Neural progenitor cell (in vitro differentiated cells): ENCODE measurements at regions not wholly inside any gene's neighbourhood (a gene's known extent, or its start where the extent isn't known, plus 50 kb on each side); places are given as distances from the start of the nearest gene placed in this dataset.

ENCODE experiments used
- DNase-seq: peaks from one replicate; pipeline ENCODE4 v3.0.0-alpha.2; 2016; ENCODE audit warnings: low spot score
- H2AFZ ChIP-seq: fragments of 200-600 bp; sonication (generic); replicated peaks from 2 replicates; pipeline ENCODE4 v1.6.1; 2016; ENCODE audit warnings: antibody characterized with exemption
- H3F3A ChIP-seq: fragments of 200-600 bp; sonication (generic); 2 replicates; pipeline ENCODE4 v1.6.1; 2016; ENCODE audit warnings: antibody characterized with exemption, low read depth
- H3K27ac ChIP-seq: fragments of 200-600 bp; sonication (generic); 2 replicates; pipeline ENCODE4 v1.5.1; 2016; ENCODE audit warnings: mild to moderate bottlenecking
- H3K27me3 ChIP-seq: fragments of 200-600 bp; sonication (generic); 2 replicates; pipeline ENCODE4 v1.6.1; 2016; ENCODE audit warnings: mild to moderate bottlenecking, moderate library complexity
- H3K36me3 ChIP-seq: fragments of 200-600 bp; sonication (generic); 2 replicates; pipeline ENCODE4 v1.5.1; 2016
- H3K4me1 ChIP-seq: fragments of 200-600 bp; sonication (generic); 2 replicates; pipeline ENCODE4 v1.6.1; 2016; ENCODE audit warnings: mixed run types
- H3K4me2 ChIP-seq: fragments of 200-600 bp; sonication (generic); 2 replicates; pipeline ENCODE4 v1.6.1; 2016
- H3K4me3 ChIP-seq: fragments of 200-600 bp; sonication (generic); 2 replicates; pipeline ENCODE4 v1.5.1; 2016
- H3K79me2 ChIP-seq: fragments of 200-600 bp; sonication (generic); 2 replicates; pipeline ENCODE4 v1.6.1; 2016; ENCODE audit warnings: low read depth
- H3K9ac ChIP-seq: fragments of 200-600 bp; sonication (generic); 2 replicates; pipeline ENCODE4 v1.6.1; 2016
- H3K9me3 ChIP-seq: fragments of 200-600 bp; sonication (generic); 2 replicates; pipeline ENCODE4 v1.5.1; 2016; ENCODE audit warnings: low read depth
- H4K20me1 ChIP-seq: fragments of 200-600 bp; sonication (generic); 2 replicates; pipeline ENCODE4 v1.6.1; 2016; ENCODE audit warnings: low read depth
- H3K27ac Mint-ChIP-seq: 3 replicates; pipeline ENCODE4 v1.8.0; 2021; ENCODE audit warnings: mixed read lengths
- H3K27me3 Mint-ChIP-seq: 2 replicates; pipeline ENCODE4 v1.8.0; 2022; ENCODE audit warnings: low read depth, mild to moderate bottlenecking, inconsistent platforms, moderate library complexity, mixed read lengths; ENCODE audit not compliant: insufficient read depth
- H3K36me3 Mint-ChIP-seq: 3 replicates; pipeline ENCODE4 v1.8.0; 2021; ENCODE audit warnings: mixed read lengths
- H3K4me1 Mint-ChIP-seq: 3 replicates; pipeline ENCODE4 v1.8.0; 2021; ENCODE audit warnings: mixed read lengths
- H3K4me3 Mint-ChIP-seq: 3 replicates; pipeline ENCODE4 v1.8.0; 2021; ENCODE audit warnings: mild to moderate bottlenecking, moderate library complexity, mixed read lengths
- H3K9me3 Mint-ChIP-seq: 3 replicates; pipeline ENCODE4 v1.8.0; 2020; ENCODE audit warnings: mixed read lengths
- EZH2 ChIP-seq: fragments of 200-600 bp; sonication (generic); IDR thresholded peaks from 2 replicates; pipeline ENCODE4 v1.6.1; 2017; ENCODE audit warnings: antibody characterized with exemption, mild to moderate bottlenecking, moderate library complexity
- EZH2phosphoT487 ChIP-seq: fragments of 200-600 bp; sonication (generic); IDR thresholded peaks from 2 replicates; pipeline ENCODE4 v1.6.1; 2017; ENCODE audit warnings: antibody characterized with exemption
- TF ChIP-seq, protein P1 (sequence below): fragments of 200-600 bp; sonication (generic); IDR thresholded peaks from 2 replicates; pipeline ENCODE4 v1.5.1; 2017; ENCODE audit warnings: antibody characterized with exemption, mild to moderate bottlenecking

DNA sequence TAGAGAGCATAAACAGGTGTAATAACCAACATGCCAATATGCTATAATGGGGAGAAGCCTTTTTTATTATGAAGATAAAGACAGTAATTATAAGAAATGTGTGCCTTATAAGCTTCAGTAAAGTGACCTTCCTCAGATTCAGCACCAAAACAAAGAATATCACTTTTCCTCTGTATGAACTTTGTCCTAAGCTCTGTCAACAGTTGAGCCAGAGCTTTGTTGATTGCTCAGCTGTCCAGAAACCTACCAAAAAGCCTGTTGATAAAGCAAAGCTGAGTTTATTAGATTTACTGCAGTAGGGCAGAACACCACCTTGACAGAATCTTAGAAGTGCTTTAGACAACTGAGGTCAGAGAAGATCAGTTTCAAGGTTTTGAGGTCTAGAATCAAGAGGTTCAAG, 635.3 kb downstream of the EDEM1 start:
- no peak for TF ChIP-seq EZH2phosphoT487
- TF ChIP-seq EZH2: no peak
- TF ChIP-seq, protein P1, sequence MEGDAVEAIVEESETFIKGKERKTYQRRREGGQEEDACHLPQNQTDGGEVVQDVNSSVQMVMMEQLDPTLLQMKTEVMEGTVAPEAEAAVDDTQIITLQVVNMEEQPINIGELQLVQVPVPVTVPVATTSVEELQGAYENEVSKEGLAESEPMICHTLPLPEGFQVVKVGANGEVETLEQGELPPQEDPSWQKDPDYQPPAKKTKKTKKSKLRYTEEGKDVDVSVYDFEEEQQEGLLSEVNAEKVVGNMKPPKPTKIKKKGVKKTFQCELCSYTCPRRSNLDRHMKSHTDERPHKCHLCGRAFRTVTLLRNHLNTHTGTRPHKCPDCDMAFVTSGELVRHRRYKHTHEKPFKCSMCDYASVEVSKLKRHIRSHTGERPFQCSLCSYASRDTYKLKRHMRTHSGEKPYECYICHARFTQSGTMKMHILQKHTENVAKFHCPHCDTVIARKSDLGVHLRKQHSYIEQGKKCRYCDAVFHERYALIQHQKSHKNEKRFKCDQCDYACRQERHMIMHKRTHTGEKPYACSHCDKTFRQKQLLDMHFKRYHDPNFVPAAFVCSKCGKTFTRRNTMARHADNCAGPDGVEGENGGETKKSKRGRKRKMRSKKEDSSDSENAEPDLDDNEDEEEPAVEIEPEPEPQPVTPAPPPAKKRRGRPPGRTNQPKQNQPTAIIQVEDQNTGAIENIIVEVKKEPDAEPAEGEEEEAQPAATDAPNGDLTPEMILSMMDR: no peak

DNA sequence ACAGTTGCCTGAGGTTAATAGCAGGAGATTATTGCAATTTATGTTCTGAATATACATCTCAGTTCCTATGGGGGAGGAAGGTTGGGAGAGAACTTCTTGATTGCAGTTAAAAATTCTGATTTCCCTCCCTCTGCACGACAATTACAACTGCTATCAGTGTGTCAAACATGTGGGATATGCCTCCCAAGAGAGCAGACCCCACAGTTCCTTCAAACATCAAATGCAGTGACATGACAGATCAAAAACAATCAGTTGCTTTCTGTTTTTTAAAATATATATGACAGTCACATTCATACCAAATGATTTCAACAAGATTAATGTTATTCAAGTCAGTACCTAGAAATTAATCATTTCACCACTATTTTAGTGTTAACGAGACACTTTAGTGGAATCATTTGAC, 639.0 kb downstream of the EDEM1 start:
- no peaks in the 10 kb centered on the region for H3K27me3 ChIP-seq
- no peaks in the 10 kb centered on the region for H3K4me1 ChIP-seq
- no peaks in the 10 kb centered on the region for H3K36me3 Mint-ChIP-seq
- TF ChIP-seq EZH2phosphoT487 (no peak), EZH2 (no peak)
- TF ChIP-seq, protein P1: no peak
- H3K27ac Mint-ChIP-seq: no peak overlapping the region
- no peaks in the 10 kb centered on the region for H3F3A ChIP-seq
- H4K20me1 ChIP-seq: no peaks in the 10 kb centered on the region
- H3K36me3 ChIP-seq: no peaks in the 10 kb centered on the region
- H3K4me1 Mint-ChIP-seq: no peaks in the 10 kb centered on the region
- no peak overlapping the region for H3K4me2 ChIP-seq
- no peak overlapping the region for H3K9ac ChIP-seq
- H3K4me3 ChIP-seq: no peak overlapping the region
- H3K4me3 Mint-ChIP-seq: no peak overlapping the region
- no peaks in the 10 kb centered on the region for H3K79me2 ChIP-seq
- no peak overlapping the region for H2AFZ ChIP-seq
- H3K9me3 ChIP-seq: no peaks in the 10 kb centered on the region
- H3K27me3 Mint-ChIP-seq: no peaks in the 10 kb centered on the region
- H3K27ac ChIP-seq: no peak overlapping the region
- no peak for DNase-seq
- no peaks in the 10 kb centered on the region for H3K9me3 Mint-ChIP-seq

More for the DNA sequence above, 635.3 kb downstream of the EDEM1 start:
- Mint-ChIP-seq H3K27me3 (no peaks in the 10 kb centered on the region), H3K4me1 (no peaks in the 10 kb centered on the region), H3K4me3 (no peak overlapping the region), H3K9me3 (no peaks in the 10 kb centered on the region), H3K36me3 (no peaks in the 10 kb centered on the region), H3K27ac (no peak overlapping the region)
- Histone ChIP-seq H2AFZ (no peak overlapping the region), H3F3A (no peaks in the 10 kb centered on the region), H3K27me3 (no peaks in the 10 kb centered on the region), H3K36me3 (no peaks in the 10 kb centered on the region), H3K4me2 (no peak overlapping the region), H3K9ac (no peak overlapping the region), H3K4me3 (no peak overlapping the region), H4K20me1 (no peaks in the 10 kb centered on the region), H3K79me2 (no peaks in the 10 kb centered on the region), H3K9me3 (no peaks in the 10 kb centered on the region), H3K27ac (no peak overlapping the region), H3K4me1 (no peaks in the 10 kb centered on the region)
- no peak for DNase-seq

DNA sequence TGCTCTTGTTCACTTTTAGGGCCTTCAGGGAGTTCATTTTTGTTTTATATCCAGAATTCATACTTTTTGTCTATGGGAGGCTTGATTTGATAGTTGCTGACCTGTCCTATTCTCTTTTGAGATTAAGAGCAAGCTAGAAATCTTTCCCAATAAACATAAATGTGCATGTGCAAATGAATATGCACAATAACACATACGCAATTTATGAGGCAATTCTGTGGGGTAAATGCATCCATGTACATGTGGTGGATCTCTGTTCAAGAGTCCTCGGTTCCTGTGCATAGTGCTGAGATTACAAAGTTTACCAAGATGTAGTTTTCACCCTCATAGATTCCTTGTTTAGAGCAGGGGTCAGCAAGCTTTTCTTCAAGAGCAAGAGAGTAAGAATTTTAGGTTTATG, 640.7 kb downstream of the EDEM1 start:
- Histone ChIP-seq H3K9me3 (no peaks in the 10 kb centered on the region), H3K79me2 (no peaks in the 10 kb centered on the region), H3K9ac (no peak overlapping the region), H2AFZ (no peak overlapping the region), H3K4me3 (no peak overlapping the region), H3K27me3 (no peaks in the 10 kb centered on the region), H4K20me1 (no peaks in the 10 kb centered on the region), H3K27ac (no peak overlapping the region), H3K36me3 (no peaks in the 10 kb centered on the region), H3K4me2 (no peak overlapping the region), H3F3A (no peaks in the 10 kb centered on the region), H3K4me1 (no peaks in the 10 kb centered on the region)
- no peak for TF ChIP-seq EZH2
- TF ChIP-seq, protein P1: no peak
- TF ChIP-seq EZH2phosphoT487: no peak
- no peaks in the 10 kb centered on the region for H3K9me3 Mint-ChIP-seq
- no peaks in the 10 kb centered on the region for H3K36me3 Mint-ChIP-seq
- DNase-seq: no peak
- no peaks in the 10 kb centered on the region for H3K4me1 Mint-ChIP-seq
- no peaks in the 10 kb centered on the region for H3K27me3 Mint-ChIP-seq
- no peak overlapping the region for H3K4me3 Mint-ChIP-seq
- H3K27ac Mint-ChIP-seq: no peak overlapping the region
